ENCODE measurements at regions not wholly inside any gene's neighbourhood (a gene's known extent, or its start where the extent isn't known, plus 50 kb on each side); places are given as distances from the start of the nearest gene placed in this dataset.

GRCh38 chr10:52541006-52541473 lies 227.0 kb downstream of the DKK1 start:
- BruUV-seq (replicated peaks), result no TSS peak
- CTCF ChIA-PET, result interaction anchor here (0.7 kb wide), 1 partner anchor 870 kb away, joined by 3 read pairs; no protein-coding TSS in a partner anchor
- TF ChIP-seq CTCF (IDR thresholded peaks at IDR 0.05; ENCODE audit: unreplicated experiment), result no peak
- peaks cover 8% of the 10 kb centered on the region for H3K4me1 Mint-ChIP-seq (ENCODE audit: low read depth, unreplicated experiment)
- no peaks in the 10 kb centered on the region for H3K27me3 Mint-ChIP-seq (ENCODE audit: unreplicated experiment)
- DNase-seq, result no peak
- peaks cover 5% of the 10 kb centered on the region for H3K9me3 Mint-ChIP-seq (ENCODE audit: low read depth, unreplicated experiment)
- H3K27ac Mint-ChIP-seq (ENCODE audit: unreplicated experiment), result no peak overlapping the region
- no peaks in the 10 kb centered on the region for H3K36me3 Mint-ChIP-seq (ENCODE audit: insufficient read depth, unreplicated experiment)
- no peak overlapping the region for H3K4me3 Mint-ChIP-seq (ENCODE audit: low read depth, unreplicated experiment)
- intact Hi-C loops (cut with micrococcal nuclease; ENCODE audit: unreplicated experiment), result no loop called here

- no peak overlapping the region for H3K4me3 Mint-ChIP-seq (ENCODE audit: low read depth, unreplicated experiment)
- no peak overlapping the region for H3K27ac Mint-ChIP-seq (ENCODE audit: unreplicated experiment)
- H3K9me3 Mint-ChIP-seq (ENCODE audit: low read depth, unreplicated experiment), result peaks cover 4% of the 10 kb centered on the region
- no peaks in the 10 kb centered on the region for H3K27me3 Mint-ChIP-seq (ENCODE audit: unreplicated experiment)
- BruUV-seq (replicated peaks), result no TSS peak
- no peaks in the 10 kb centered on the region for H3K36me3 Mint-ChIP-seq (ENCODE audit: insufficient read depth, unreplicated experiment)
- no peak for TF ChIP-seq CTCF (IDR thresholded peaks at IDR 0.05; ENCODE audit: unreplicated experiment)
- CTCF ChIA-PET, result interaction anchor here (1.3 kb wide), 1 partner anchor 24 kb away, joined by 3 read pairs; no protein-coding TSS in a partner anchor
- peaks cover 8% of the 10 kb centered on the region for H3K4me1 Mint-ChIP-seq (ENCODE audit: low read depth, unreplicated experiment)
- no peak for DNase-seq
- intact Hi-C loops (cut with micrococcal nuclease; ENCODE audit: unreplicated experiment), result no loop called here
These were observed 228.8 kb downstream of the DKK1 start for GRCh38 chr10:52542906-52543305.

- no peaks in the 10 kb centered on the region for H3K27me3 Mint-ChIP-seq (ENCODE audit: unreplicated experiment)
- H3K36me3 Mint-ChIP-seq (ENCODE audit: insufficient read depth, unreplicated experiment), result no peaks in the 10 kb centered on the region
These were observed 221.5 kb downstream of the MBL2 start for GRCh38 chr10:52551046-52551445.

GRCh38 chr10:52558090-52558489 lies 214.5 kb downstream of the MBL2 start:
- H3K9me3 Mint-ChIP-seq (ENCODE audit: low read depth, unreplicated experiment), result no peaks in the 10 kb centered on the region
- no peak for TF ChIP-seq CTCF (IDR thresholded peaks at IDR 0.05; ENCODE audit: unreplicated experiment)
- H3K27ac Mint-ChIP-seq (ENCODE audit: unreplicated experiment), result no peak overlapping the region
- CTCF ChIA-PET, result no interaction called here
- H3K36me3 Mint-ChIP-seq (ENCODE audit: insufficient read depth, unreplicated experiment), result no peaks in the 10 kb centered on the region
- H3K4me1 Mint-ChIP-seq (ENCODE audit: low read depth, unreplicated experiment), result no peaks in the 10 kb centered on the region
- intact Hi-C loops (cut with micrococcal nuclease; ENCODE audit: unreplicated experiment), result no loop called here
- no peak overlapping the region for H3K4me3 Mint-ChIP-seq (ENCODE audit: low read depth, unreplicated experiment)
- no TSS peak for BruUV-seq (replicated peaks)
- H3K27me3 Mint-ChIP-seq (ENCODE audit: unreplicated experiment), result no peaks in the 10 kb centered on the region
- no peak for DNase-seq

More at GRCh38 chr10:52551046-52551445, 221.5 kb downstream of the MBL2 start:
- intact Hi-C loops (cut with micrococcal nuclease; ENCODE audit: unreplicated experiment), result no loop called here
- no peaks in the 10 kb centered on the region for H3K4me1 Mint-ChIP-seq (ENCODE audit: low read depth, unreplicated experiment)
- TF ChIP-seq CTCF (IDR thresholded peaks at IDR 0.05; ENCODE audit: unreplicated experiment), result no peak
- no peak overlapping the region for H3K4me3 Mint-ChIP-seq (ENCODE audit: low read depth, unreplicated experiment)
- peaks cover 2% of the 10 kb centered on the region for H3K9me3 Mint-ChIP-seq (ENCODE audit: low read depth, unreplicated experiment)
- BruUV-seq (replicated peaks), result no TSS peak
- DNase-seq, result no peak
- H3K27ac Mint-ChIP-seq (ENCODE audit: unreplicated experiment), result no peak overlapping the region
- CTCF ChIA-PET, result no interaction called here
